ENCODE measurements at regions not wholly inside any gene's neighbourhood (a gene's known extent, or its start where the extent isn't known, plus 50 kb on each side); places are given as distances from the start of the nearest gene placed in this dataset.

DNA sequence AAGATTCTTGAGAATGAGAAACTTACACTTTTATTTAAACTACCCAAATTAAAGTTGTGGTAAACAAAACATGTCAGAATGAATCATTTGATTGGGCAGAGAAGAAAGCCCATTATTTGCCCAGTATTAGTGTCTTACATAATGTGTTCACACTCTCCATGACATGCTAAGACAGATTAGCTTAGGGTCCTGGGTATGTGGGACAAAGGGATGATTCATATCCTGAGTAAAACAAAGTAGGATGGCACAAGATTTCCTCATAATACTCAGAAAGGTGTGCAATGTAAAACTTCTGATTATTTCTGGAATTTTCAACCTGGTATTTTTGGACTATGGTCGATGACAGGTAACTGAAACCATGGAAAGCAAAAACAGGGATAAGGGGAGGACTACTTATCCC, 183.9 kb upstream of the POU5F2 start:
- intact Hi-C loops (cut with micrococcal nuclease; ENCODE audit: unreplicated experiment): no loop called here
- Histone ChIP-seq H3K79me2 (ENCODE audit: insufficient read depth, low read length) (no peaks in the 10 kb centered on the region), H3K4me2 (ENCODE audit: low read depth, low read length) (no peak overlapping the region), H3K9me3 (ENCODE audit: low read length) (no peaks in the 10 kb centered on the region), H3K27ac (ENCODE audit: extremely low read length, insufficient read depth, low read length) (no peak overlapping the region), H3K27me3 (ENCODE audit: control insufficient read depth in 1 of 2, insufficient read depth in 2 of 2, low read length in 2 of 2) (no peaks in the 10 kb centered on the region), H2AFZ (ENCODE audit: low read length) (no peak overlapping the region), H3K4me3 (replicated peaks in 1 of 3; ENCODE audit: insufficient read depth in 1 of 3, low read depth in 2 of 3, low read length in 3 of 3) (no peak overlapping the region), H4K20me1 (ENCODE audit: insufficient read depth, low read length) (no peaks in the 10 kb centered on the region), H3K4me1 (ENCODE audit: insufficient read depth, low read length) (no peaks in the 10 kb centered on the region), H3K36me3 (replicated peaks in 1 of 2; ENCODE audit: control insufficient read depth in 1 of 2, insufficient read depth in 2 of 2, low read length in 2 of 2) (no peaks in the 10 kb centered on the region), H3K9ac (ENCODE audit: insufficient read depth, low read depth, low read length) (no peak overlapping the region)
- FAIRE-seq (no peak), ATAC-seq (no peak), DNase-seq (ENCODE audit: low spot score) (no peak)
- WGBS (ENCODE audit: low lambda C conversion rate): 76% methylated on average over 1 of the region's 1 CpG
- POLR2A ChIA-PET: no interaction called here
- in situ Hi-C loops (cut with HindIII; ENCODE audit: extremely low pct_ligation_motif_present, low pct_unique_long_range_greater_than_20kb): no loop called here
- CTCF ChIA-PET (ENCODE audit: low intra/inter-chr PET ratio, low total read pairs): no interaction called here
- TF ChIP-seq PHF5A (CRISPR knock-in tag; IDR thresholded peaks at IDR 0.05; ENCODE audit: low read depth, unreplicated experiment) (no peak), ZBTB38 (CRISPR knock-in tag; IDR thresholded peaks at IDR 0.05) (no peak), POLR2AphosphoS2 (IDR thresholded peaks at IDR 0.05; ENCODE audit: low read depth, low read length) (no peak), MTF2 (CRISPR knock-in tag; IDR thresholded peaks at IDR 0.05; ENCODE audit: borderline replicate concordance) (no peak), ZNF563 (CRISPR knock-in tag; IDR thresholded peaks at IDR 0.05) (no peak), ZMYM2 (CRISPR knock-in tag; IDR thresholded peaks at IDR 0.05) (no peak), PCBP2 (optimal IDR thresholded peaks at IDR 0.05; ENCODE audit: low read depth, low read length, poor library complexity, severe bottlenecking) (no peak), THAP11 (CRISPR knock-in tag; IDR thresholded peaks at IDR 0.05) (no peak), ZNF614 (CRISPR knock-in tag; IDR thresholded peaks at IDR 0.05; ENCODE audit: borderline replicate concordance) (no peak), ZFP37 (CRISPR knock-in tag; IDR thresholded peaks at IDR 0.05; ENCODE audit: borderline replicate concordance) (no peak), ATF7 (IDR thresholded peaks at IDR 0.05) (no peak), ATF7 (CRISPR knock-in tag; IDR thresholded peaks at IDR 0.05) (no peak), MTA1 (CRISPR knock-in tag; IDR thresholded peaks at IDR 0.05; ENCODE audit: borderline replicate concordance) (no peak), BRD4 (CRISPR knock-in tag; IDR thresholded peaks at IDR 0.05) (no peak), ZNF746 (CRISPR knock-in tag; IDR thresholded peaks at IDR 0.05) (no peak)
- TF ChIP-seq, protein P1, sequence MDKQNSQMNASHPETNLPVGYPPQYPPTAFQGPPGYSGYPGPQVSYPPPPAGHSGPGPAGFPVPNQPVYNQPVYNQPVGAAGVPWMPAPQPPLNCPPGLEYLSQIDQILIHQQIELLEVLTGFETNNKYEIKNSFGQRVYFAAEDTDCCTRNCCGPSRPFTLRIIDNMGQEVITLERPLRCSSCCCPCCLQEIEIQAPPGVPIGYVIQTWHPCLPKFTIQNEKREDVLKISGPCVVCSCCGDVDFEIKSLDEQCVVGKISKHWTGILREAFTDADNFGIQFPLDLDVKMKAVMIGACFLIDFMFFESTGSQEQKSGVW (CRISPR knock-in tag; IDR thresholded peaks at IDR 0.05; ENCODE audit: borderline replicate concordance): no peak
- TF ChIP-seq, protein P2, sequence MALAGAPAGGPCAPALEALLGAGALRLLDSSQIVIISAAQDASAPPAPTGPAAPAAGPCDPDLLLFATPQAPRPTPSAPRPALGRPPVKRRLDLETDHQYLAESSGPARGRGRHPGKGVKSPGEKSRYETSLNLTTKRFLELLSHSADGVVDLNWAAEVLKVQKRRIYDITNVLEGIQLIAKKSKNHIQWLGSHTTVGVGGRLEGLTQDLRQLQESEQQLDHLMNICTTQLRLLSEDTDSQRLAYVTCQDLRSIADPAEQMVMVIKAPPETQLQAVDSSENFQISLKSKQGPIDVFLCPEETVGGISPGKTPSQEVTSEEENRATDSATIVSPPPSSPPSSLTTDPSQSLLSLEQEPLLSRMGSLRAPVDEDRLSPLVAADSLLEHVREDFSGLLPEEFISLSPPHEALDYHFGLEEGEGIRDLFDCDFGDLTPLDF (CRISPR knock-in tag; IDR thresholded peaks at IDR 0.05): no peak
- TF ChIP-seq, protein P3, sequence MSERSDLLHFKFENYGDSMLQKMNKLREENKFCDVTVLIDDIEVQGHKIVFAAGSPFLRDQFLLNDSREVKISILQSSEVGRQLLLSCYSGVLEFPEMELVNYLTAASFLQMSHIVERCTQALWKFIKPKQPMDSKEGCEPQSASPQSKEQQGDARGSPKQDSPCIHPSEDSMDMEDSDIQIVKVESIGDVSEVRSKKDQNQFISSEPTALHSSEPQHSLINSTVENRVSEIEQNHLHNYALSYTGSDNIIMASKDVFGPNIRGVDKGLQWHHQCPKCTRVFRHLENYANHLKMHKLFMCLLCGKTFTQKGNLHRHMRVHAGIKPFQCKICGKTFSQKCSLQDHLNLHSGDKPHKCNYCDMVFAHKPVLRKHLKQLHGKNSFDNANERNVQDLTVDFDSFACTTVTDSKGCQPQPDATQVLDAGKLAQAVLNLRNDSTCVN (CRISPR knock-in tag; IDR thresholded peaks at IDR 0.05; ENCODE audit: borderline replicate concordance): no peak
- no TSS peak for BruUV-seq (replicated peaks)

All from HepG2 (cell line).